ENCODE measurements at regions not wholly inside any gene's neighbourhood (a gene's known extent, or its start where the extent isn't known, plus 50 kb on each side); places are given as distances from the start of the nearest gene placed in this dataset.

GRCh38 chr2:67290451-67291290 lies 106.5 kb upstream of the ETAA1 start:
- no peak for TF ChIP-seq CTCF (IDR thresholded peaks at IDR 0.05; ENCODE audit: low read depth, low read length, poor library complexity, severe bottlenecking)
- TF ChIP-seq EZH2phosphoT487 (IDR thresholded peaks at IDR 0.05; ENCODE audit: borderline replicate concordance, low read length): no peak
